NOMO-1 treated with dmso at 0.1 percent for 144 hours (cell line): ENCODE measurements at regions not wholly inside any gene's neighbourhood (a gene's known extent, or its start where the extent isn't known, plus 50 kb on each side); places are given as distances from the start of the nearest gene placed in this dataset.
"Not testable (repeated sequence)": the region's sequence is repeated elsewhere in the genome, so short reads cannot be mapped to it uniquely, and the experiment has no call there.

ENCODE experiments used
- DNase-seq: peaks from one replicate; lab custom pipeline; 2025; ENCODE audit not compliant: unreplicated experiment; lab: John Stamatoyannopoulos, UW

- DNase-seq, result no peak
Observed at GRCh38 chr12:127501916-127502315, 765.1 kb upstream of the TMEM132C start.

- DNase-seq, result no peak
Observed at GRCh38 chr12:127503246-127503645, 763.7 kb upstream of the TMEM132C start.

GRCh38 chr12:127503996-127504395 is 763.0 kb upstream of the TMEM132C start:
- DNase-seq, result not testable (repeated sequence)

- DNase-seq, result no peak
Observed at GRCh38 chr12:127504874-127505273, 762.1 kb upstream of the TMEM132C start.

DNA sequence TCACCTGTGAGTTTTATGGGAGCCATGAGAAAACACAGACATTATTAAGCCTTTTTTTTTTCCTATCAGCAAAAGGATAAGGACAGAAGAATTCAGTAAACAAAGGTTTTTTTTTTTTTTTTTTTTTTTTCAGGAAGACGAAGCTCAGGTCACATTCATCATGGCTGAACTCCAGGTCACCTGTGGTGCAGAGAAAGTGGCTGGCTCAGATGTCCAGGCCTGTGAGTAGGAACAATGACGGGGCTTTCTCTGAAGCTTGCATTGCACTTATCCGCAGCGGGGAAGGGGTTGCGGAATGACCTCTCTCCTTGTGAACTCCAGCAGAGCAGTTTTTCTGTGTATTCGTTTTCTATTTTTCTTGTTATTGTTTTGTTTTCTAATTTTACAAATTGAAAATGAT is 759.6 kb upstream of the TMEM132C start:
- DNase-seq, result no peak

DNA sequence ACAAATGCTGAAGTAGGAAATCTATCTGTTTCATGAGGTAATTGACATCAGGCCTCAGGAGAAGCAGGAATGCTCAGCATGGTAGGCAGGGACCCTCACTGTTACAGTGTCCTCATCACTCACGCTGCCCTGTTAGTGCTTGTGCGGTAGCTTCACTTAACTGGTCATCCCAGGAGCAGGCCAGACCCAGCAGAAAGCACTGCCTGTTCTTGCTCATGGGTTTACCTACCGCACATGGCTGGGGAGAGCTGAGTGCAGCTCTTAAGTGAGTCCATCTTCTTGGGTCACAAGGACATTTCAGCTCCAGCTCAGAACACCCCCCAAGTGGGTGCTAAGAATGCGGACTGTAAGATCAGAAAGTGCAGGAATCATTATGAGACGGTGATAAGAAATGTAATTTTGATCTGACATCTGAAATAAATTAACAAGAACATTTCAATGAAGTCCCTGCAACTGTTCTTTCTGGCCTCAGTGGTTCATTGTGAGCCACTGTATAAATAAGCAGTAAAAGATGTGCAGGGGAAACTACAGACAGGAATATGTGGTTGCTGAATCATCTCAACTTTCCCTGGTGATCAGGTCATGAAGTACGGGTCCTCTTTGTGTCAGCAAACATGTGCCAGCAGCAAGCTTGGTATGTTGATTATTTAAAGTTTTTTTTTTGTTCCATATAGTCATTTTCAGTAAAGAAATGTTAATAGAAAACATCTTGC is 757.7 kb upstream of the TMEM132C start:
- no peak for DNase-seq

GRCh38 chr12:127515941-127516340 is 751.0 kb upstream of the TMEM132C start:
- no peak for DNase-seq

DNA sequence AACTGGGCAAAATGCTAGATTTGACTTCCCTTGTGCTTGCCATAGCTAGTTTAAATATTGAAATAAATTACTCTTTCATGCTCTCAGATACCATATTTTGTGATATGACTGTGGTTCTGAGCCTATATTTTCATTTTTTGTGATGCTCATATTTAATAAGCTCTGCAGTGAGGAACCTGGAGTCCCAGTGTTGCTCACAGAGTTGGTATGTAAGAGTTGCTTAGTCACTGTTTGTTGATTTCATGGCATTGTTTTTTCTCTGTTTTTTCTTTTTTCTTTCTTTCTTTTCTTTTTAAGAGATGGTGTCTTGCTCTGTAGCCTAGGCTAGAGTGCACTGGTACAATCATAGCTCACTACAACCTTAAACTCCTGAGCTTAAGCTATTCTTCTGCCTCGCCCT is 750.5 kb upstream of the TMEM132C start:
- no peak for DNase-seq

GRCh38 chr12:127519779-127520178 is 747.2 kb upstream of the TMEM132C start:
- no peak for DNase-seq

- DNase-seq, result no peak
Observed at GRCh38 chr12:127526925-127527324, 740.0 kb upstream of the TMEM132C start.

- DNase-seq, result no peak
Observed at GRCh38 chr12:127528551-127528950, 738.4 kb upstream of the TMEM132C start.

- DNase-seq, result no peak
Observed at GRCh38 chr12:127531542-127531941, 735.4 kb upstream of the TMEM132C start.

DNA sequence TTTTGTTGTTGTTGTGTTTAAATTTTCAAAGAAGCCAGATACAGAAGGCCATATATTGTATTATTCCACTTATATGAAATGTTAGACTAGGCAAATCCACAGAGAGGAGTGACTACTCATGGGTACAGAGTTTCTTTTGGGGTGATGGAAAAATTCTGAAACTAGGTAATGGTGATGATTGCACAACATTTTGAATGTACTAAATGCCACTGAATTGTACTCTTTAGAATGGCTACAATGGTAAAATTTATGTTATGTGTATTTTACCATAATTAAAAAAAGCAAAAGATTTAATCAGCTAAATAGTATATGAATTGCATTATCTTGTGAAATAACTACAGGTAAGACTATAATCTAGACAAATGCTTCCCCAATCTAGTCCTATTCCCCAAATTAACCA is 733.6 kb upstream of the TMEM132C start:
- DNase-seq, result no peak

DNA sequence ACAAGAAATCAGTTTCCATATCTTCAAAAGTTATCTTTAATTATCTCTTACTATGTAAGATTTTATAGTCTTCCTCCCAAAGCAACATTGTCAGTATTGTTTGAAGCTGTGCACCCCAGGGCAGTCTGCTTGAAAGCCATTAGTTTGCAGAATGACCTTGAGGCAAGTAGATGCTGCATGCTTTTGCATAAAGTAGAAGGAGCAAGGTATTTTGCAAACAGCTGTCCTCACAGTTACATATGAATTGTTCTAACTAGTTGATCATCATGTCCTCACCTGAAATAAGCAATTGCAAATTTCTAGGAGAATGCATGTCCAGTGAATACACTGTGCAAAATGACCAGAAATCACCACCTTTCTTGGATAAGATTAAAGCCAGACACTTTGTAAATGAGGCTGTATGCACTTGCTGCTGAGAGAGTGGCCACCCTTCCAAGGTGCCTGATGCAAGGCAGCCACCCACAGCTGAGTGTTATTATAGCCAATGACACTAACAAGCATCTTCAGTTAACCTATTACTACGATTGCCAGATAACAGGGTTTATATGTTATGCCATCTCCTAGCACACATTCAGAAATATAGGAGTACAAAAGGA is 730.0 kb upstream of the TMEM132C start:
- no peak for DNase-seq

- no peak for DNase-seq
Observed at GRCh38 chr12:127538316-127538715, 728.7 kb upstream of the TMEM132C start.

DNA sequence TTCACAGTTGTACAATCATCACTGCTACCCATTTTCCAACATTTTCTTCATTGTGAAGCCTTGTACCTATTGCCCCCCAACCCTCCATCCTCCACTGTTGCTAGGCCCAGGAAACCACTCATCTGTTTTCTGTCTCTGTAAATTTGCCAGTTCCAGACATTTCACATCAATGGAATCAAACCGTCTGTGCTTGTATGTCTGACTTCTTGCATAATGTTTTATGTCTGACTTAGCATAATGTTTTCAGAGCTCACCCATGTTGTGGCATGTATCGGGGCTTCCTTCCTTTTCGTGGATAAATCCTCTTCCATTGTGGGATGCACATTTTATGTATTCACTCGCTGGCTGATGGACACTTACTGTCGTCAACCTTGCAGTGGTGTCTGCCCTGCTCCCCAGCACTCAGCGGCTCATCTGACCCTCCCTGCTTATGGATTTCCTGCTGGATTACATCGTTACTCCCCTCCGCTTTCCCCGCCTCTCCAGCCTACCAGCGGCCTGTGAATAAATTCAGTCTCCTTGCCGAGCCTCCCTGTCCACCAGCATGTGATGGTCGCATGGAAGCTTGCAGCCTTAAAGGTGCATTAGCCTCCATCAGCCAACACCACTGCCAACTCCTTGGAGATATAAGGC is 727.6 kb upstream of the TMEM132C start:
- DNase-seq, result no peak

DNA sequence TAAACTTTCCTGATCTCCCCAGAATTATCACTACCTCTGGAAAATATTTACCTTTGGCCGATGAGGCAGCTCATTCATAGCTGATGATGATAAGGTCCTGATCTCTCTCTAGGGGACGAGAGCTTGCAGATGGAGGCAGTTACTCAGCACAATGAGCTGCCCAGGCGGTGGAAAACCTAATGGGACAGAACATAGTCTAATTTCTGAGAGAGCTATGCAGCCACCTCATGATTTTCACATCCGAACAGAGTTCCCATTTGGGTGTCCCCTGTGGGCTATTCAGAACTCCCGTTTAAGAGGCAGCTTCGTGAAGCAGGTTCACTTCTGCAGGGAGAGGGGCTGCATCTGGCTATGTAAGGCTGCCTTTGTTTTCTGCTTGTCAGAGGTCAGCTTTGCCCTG is 724.6 kb upstream of the TMEM132C start:
- no peak for DNase-seq

- DNase-seq, result no peak
Observed at GRCh38 chr12:127542931-127543330, 724.0 kb upstream of the TMEM132C start.

GRCh38 chr12:127546721-127547505 is 720.1 kb upstream of the TMEM132C start:
- DNase-seq, result no peak

DNA sequence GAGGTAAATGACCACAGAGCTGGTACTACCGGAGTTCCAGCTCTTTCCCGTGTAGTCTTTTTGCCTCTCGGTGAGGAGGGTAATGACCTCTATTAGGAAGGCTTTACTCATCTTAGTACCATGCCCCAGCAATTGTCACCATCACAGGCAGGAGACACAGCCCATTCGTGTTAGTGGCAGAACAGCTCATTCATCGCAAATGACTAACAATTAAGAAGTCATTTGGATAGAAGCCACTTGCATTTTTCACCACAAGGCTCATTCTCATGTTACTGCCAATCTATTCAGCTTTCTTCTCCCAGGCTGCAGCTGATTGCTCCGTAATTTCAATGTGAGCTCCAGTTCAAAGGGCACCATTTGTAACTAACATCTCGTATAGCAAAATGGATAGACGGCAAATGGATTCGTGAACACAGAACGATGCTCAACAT is 718.8 kb upstream of the TMEM132C start:
- DNase-seq, result no peak

GRCh38 chr12:127550271-127550670 is 716.7 kb upstream of the TMEM132C start:
- no peak for DNase-seq

GRCh38 chr12:127552838-127553237 is 714.1 kb upstream of the TMEM132C start:
- DNase-seq, result no peak
